ENCODE measurements at regions not wholly inside any gene's neighbourhood (a gene's known extent, or its start where the extent isn't known, plus 50 kb on each side); places are given as distances from the start of the nearest gene placed in this dataset.

- no peak for TF ChIP-seq CTCF (conservative IDR thresholded peaks at IDR 0.05)
- no peak for TF ChIP-seq ZFX (IDR thresholded peaks at IDR 0.05)
These were observed 74.4 kb downstream of the FTHL17 start for GRCh38 chrX:30997411-30997810.
